ENCODE measurements at regions not wholly inside any gene's neighbourhood (a gene's known extent, or its start where the extent isn't known, plus 50 kb on each side); places are given as distances from the start of the nearest gene placed in this dataset.

DNA sequence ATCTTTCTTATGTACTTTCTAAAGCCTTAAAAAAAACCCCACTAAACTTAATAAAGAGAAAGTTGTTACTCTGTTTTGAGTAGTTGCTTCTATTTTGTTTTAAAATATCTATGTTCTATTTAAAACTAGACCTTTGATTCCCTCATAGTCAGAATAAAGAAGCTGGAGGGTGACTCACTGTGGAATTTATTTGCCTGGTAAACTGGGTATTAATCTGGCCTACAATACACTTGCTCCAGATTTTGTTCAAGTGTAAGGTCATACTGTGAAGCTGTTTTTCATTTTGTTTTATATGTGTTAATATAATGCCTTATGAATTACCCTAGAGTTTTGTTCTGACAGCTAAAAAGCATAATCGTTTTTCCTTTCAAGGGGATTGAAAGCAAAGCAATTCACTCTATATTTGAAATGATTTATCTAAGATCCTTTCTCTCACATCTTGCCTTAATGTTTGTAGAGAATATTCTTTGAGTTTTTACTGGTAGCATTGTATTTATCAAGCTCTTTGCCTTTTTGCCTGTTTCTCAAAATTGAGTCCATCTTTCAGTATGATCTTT is 277.4 kb upstream of the PITX2 start (continued):
- TF ChIP-seq, protein P1, sequence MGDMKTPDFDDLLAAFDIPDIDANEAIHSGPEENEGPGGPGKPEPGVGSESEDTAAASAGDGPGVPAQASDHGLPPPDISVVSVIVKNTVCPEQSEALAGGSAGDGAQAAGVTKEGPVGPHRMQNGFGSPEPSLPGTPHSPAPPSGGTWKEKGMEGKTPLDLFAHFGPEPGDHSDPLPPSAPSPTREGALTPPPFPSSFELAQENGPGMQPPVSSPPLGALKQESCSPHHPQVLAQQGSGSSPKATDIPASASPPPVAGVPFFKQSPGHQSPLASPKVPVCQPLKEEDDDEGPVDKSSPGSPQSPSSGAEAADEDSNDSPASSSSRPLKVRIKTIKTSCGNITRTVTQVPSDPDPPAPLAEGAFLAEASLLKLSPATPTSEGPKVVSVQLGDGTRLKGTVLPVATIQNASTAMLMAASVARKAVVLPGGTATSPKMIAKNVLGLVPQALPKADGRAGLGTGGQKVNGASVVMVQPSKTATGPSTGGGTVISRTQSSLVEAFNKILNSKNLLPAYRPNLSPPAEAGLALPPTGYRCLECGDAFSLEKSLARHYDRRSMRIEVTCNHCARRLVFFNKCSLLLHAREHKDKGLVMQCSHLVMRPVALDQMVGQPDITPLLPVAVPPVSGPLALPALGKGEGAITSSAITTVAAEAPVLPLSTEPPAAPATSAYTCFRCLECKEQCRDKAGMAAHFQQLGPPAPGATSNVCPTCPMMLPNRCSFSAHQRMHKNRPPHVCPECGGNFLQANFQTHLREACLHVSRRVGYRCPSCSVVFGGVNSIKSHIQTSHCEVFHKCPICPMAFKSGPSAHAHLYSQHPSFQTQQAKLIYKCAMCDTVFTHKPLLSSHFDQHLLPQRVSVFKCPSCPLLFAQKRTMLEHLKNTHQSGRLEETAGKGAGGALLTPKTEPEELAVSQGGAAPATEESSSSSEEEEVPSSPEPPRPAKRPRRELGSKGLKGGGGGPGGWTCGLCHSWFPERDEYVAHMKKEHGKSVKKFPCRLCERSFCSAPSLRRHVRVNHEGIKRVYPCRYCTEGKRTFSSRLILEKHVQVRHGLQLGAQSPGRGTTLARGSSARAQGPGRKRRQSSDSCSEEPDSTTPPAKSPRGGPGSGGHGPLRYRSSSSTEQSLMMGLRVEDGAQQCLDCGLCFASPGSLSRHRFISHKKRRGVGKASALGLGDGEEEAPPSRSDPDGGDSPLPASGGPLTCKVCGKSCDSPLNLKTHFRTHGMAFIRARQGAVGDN (IDR thresholded peaks at IDR 0.05) = no peak
- TF ChIP-seq RELA (IDR thresholded peaks at IDR 0.05; ENCODE audit: borderline replicate concordance, partially characterized antibody) = no peak
- no peak for TF ChIP-seq ATF7 (IDR thresholded peaks at IDR 0.05; ENCODE audit: low read depth)
- TF ChIP-seq, protein P2, sequence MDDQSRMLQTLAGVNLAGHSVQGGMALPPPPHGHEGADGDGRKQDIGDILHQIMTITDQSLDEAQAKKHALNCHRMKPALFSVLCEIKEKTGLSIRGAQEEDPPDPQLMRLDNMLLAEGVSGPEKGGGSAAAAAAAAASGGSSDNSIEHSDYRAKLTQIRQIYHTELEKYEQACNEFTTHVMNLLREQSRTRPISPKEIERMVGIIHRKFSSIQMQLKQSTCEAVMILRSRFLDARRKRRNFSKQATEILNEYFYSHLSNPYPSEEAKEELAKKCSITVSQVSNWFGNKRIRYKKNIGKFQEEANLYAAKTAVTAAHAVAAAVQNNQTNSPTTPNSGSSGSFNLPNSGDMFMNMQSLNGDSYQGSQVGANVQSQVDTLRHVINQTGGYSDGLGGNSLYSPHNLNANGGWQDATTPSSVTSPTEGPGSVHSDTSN (IDR thresholded peaks at IDR 0.05; ENCODE audit: insufficient replicate concordance, low read depth, low read length) = no peak

DNA sequence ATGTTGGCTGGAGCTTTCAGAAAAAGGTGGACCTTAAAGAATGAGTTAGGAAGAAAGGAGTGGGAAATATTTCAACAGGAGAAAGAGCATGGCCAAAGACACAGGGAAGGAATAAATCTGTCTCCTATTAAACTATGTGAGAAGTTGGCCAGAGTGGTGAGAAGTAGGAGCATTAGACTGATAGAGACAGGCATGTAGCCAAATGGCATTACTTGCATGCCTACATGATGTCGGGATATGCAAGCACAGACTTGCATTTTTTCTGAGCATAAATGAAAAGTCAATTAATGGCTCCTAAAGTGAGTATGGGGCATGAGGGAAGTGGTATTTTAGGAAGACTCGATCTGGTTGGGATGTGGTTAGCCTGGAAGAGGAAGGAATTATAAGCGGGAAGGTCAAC is 279.6 kb upstream of the PITX2 start:
- CTCF ChIA-PET = no interaction called here
- Histone ChIP-seq H3K4me3 (no peak overlapping the region), H3K27ac (ENCODE audit: control insufficient read depth, insufficient read depth) (no peak overlapping the region), H3K9ac (ENCODE audit: control insufficient read depth, insufficient read depth, low read length) (no peak overlapping the region), H4K20me1 (ENCODE audit: control insufficient read depth, insufficient read depth) (no peaks in the 10 kb centered on the region), H3K27me3 (replicated peaks in 1 of 2; ENCODE audit: control insufficient read depth in 2 of 2, insufficient read depth in 2 of 2, low read length in 1 of 2) (no peaks in the 10 kb centered on the region), H3K9me3 (replicated peaks; ENCODE audit: control insufficient read depth, insufficient read depth, low read length) (no peaks in the 10 kb centered on the region), H3K36me3 (ENCODE audit: control insufficient read depth in 2 of 2, insufficient read depth in 2 of 2, low read length in 1 of 2) (no peaks in the 10 kb centered on the region), H3K4me1 (ENCODE audit: control insufficient read depth, insufficient read depth, low read length) (no peaks in the 10 kb centered on the region), H2AFZ (ENCODE audit: control insufficient read depth, low read depth, low read length) (no peak overlapping the region), H3K4me2 (ENCODE audit: control insufficient read depth, insufficient read depth) (no peak overlapping the region), H3K79me2 (ENCODE audit: control insufficient read depth, insufficient read depth, low read length) (no peaks in the 10 kb centered on the region)
- SMC1A ChIA-PET (ENCODE audit: uncharacterized antibody, unreplicated experiment) = no interaction called here
- FAIRE-seq (no peak), DNase-seq (ENCODE audit: low read depth, low spot score) (no peak), ATAC-seq (no peak)
- no TSS peak for BruUV-seq (replicated peaks)
- in situ Hi-C loops (cut with MboI) = no loop called here
- POLR2A ChIA-PET = no interaction called here
- RAD21 ChIA-PET (ENCODE audit: unreplicated experiment) = no interaction called here
- 15% methylated on average over 3 of the region's 3 CpGs for WGBS (ENCODE audit: insufficient coverage, insufficient replicate concordance, low lambda C conversion rate, missing lambda C conversion rate)
- intact Hi-C loops (cut with micrococcal nuclease; ENCODE audit: unreplicated experiment) = no loop called here
- no peak for TF ChIP-seq ZNF207 (IDR thresholded peaks at IDR 0.05; ENCODE audit: borderline replicate concordance)
- TF ChIP-seq SRF (IDR thresholded peaks at IDR 0.05; ENCODE audit: low read depth in 2 of 2, low read length in 2 of 2) = no peak
- TF ChIP-seq, protein P3, sequence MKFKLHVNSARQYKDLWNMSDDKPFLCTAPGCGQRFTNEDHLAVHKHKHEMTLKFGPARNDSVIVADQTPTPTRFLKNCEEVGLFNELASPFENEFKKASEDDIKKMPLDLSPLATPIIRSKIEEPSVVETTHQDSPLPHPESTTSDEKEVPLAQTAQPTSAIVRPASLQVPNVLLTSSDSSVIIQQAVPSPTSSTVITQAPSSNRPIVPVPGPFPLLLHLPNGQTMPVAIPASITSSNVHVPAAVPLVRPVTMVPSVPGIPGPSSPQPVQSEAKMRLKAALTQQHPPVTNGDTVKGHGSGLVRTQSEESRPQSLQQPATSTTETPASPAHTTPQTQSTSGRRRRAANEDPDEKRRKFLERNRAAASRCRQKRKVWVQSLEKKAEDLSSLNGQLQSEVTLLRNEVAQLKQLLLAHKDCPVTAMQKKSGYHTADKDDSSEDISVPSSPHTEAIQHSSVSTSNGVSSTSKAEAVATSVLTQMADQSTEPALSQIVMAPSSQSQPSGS (IDR thresholded peaks at IDR 0.05; ENCODE audit: low read length) = no peak
- no peak for TF ChIP-seq RUNX3 (IDR thresholded peaks at IDR 0.05; ENCODE audit: low read length)
- TF ChIP-seq, protein P4, sequence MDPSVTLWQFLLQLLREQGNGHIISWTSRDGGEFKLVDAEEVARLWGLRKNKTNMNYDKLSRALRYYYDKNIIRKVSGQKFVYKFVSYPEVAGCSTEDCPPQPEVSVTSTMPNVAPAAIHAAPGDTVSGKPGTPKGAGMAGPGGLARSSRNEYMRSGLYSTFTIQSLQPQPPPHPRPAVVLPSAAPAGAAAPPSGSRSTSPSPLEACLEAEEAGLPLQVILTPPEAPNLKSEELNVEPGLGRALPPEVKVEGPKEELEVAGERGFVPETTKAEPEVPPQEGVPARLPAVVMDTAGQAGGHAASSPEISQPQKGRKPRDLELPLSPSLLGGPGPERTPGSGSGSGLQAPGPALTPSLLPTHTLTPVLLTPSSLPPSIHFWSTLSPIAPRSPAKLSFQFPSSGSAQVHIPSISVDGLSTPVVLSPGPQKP (IDR thresholded peaks at IDR 0.05; ENCODE audit: low read depth, low read length) = no peak
- no peak for TF ChIP-seq KAT2A (conservative IDR thresholded peaks at IDR 0.05; ENCODE audit: control insufficient read depth, low read depth, low read length)
- TF ChIP-seq SPI1 (IDR thresholded peaks at IDR 0.05; ENCODE audit: borderline replicate concordance, insufficient read depth, low read depth, low read length) = no peak
- no peak for TF ChIP-seq NR2C1 (IDR thresholded peaks at IDR 0.05)
- no peak for TF ChIP-seq ZZZ3 (IDR thresholded peaks at IDR 0.05; ENCODE audit: control insufficient read depth, insufficient read length, low read depth)
